ENCODE measurements at regions not wholly inside any gene's neighbourhood (a gene's known extent, or its start where the extent isn't known, plus 50 kb on each side); places are given as distances from the start of the nearest gene placed in this dataset.

GRCh38 chr4:132565542-132565941, 583.6 kb upstream of the PCDH10 start:
- Histone ChIP-seq H3K9me3 (ENCODE audit: insufficient read depth, low read depth, low read length) (no peaks in the 10 kb centered on the region), H3K9ac (ENCODE audit: low read depth, low read length, poor library complexity, severe bottlenecking) (no peak overlapping the region), H3K27me3 (ENCODE audit: insufficient read depth, low read length, poor library complexity, severe bottlenecking) (no peaks in the 10 kb centered on the region), H3K36me3 (ENCODE audit: insufficient read depth, low read length) (no peaks in the 10 kb centered on the region), H3K4me3 (ENCODE audit: low read length, poor library complexity, severe bottlenecking) (no peak overlapping the region), H3K4me2 (ENCODE audit: low read depth, low read length, poor library complexity, severe bottlenecking) (no peak overlapping the region), H4K20me1 (ENCODE audit: insufficient read depth, low read length, poor library complexity, severe bottlenecking) (no peaks in the 10 kb centered on the region), H3K9me2 (replicated peaks; ENCODE audit: low read depth, low read length) (no peaks in the 10 kb centered on the region), H3K79me2 (ENCODE audit: insufficient read depth, low read length) (no peaks in the 10 kb centered on the region), H2AFZ (ENCODE audit: low read length) (peak overlapping the region; percentile 10; the same call in 1 of the 2 replicates), H3K4me1 (ENCODE audit: insufficient read depth, low read length, poor library complexity, severe bottlenecking) (no peaks in the 10 kb centered on the region), H3F3A (ENCODE audit: low read depth) (no peaks in the 10 kb centered on the region)
- TF ChIP-seq EZH2phosphoT487 (IDR thresholded peaks at IDR 0.05; ENCODE audit: borderline replicate concordance) (no peak), CTCF (conservative IDR thresholded peaks at IDR 0.05; ENCODE audit: low read length) (no peak)

- Histone ChIP-seq H3F3A (ENCODE audit: low read depth) (no peaks in the 10 kb centered on the region), H3K4me1 (ENCODE audit: insufficient read depth, low read length, poor library complexity, severe bottlenecking) (no peaks in the 10 kb centered on the region), H3K4me2 (ENCODE audit: low read depth, low read length, poor library complexity, severe bottlenecking) (no peak overlapping the region), H4K20me1 (ENCODE audit: insufficient read depth, low read length, poor library complexity, severe bottlenecking) (no peaks in the 10 kb centered on the region), H3K36me3 (ENCODE audit: insufficient read depth, low read length) (no peaks in the 10 kb centered on the region), H3K27me3 (ENCODE audit: insufficient read depth, low read length, poor library complexity, severe bottlenecking) (no peaks in the 10 kb centered on the region), H2AFZ (ENCODE audit: low read length) (no peak overlapping the region), H3K4me3 (ENCODE audit: low read length, poor library complexity, severe bottlenecking) (no peak overlapping the region), H3K9me3 (ENCODE audit: insufficient read depth, low read depth, low read length) (no peaks in the 10 kb centered on the region), H3K9ac (ENCODE audit: low read depth, low read length, poor library complexity, severe bottlenecking) (no peak overlapping the region), H3K79me2 (ENCODE audit: insufficient read depth, low read length) (no peaks in the 10 kb centered on the region), H3K9me2 (replicated peaks; ENCODE audit: low read depth, low read length) (no peaks in the 10 kb centered on the region)
- no peak for TF ChIP-seq CTCF (conservative IDR thresholded peaks at IDR 0.05; ENCODE audit: low read length)
- no peak for TF ChIP-seq EZH2phosphoT487 (IDR thresholded peaks at IDR 0.05; ENCODE audit: borderline replicate concordance)
Measured at GRCh38 chr4:132572210-132572609, 576.9 kb upstream of the PCDH10 start.

GRCh38 chr4:132587626-132588025, 561.5 kb upstream of the PCDH10 start:
- Histone ChIP-seq H4K20me1 (ENCODE audit: insufficient read depth, low read length, poor library complexity, severe bottlenecking) (no peaks in the 10 kb centered on the region), H3K4me1 (ENCODE audit: insufficient read depth, low read length, poor library complexity, severe bottlenecking) (no peaks in the 10 kb centered on the region), H3K9ac (ENCODE audit: low read depth, low read length, poor library complexity, severe bottlenecking) (no peak overlapping the region), H3K27me3 (ENCODE audit: insufficient read depth, low read length, poor library complexity, severe bottlenecking) (no peaks in the 10 kb centered on the region), H3K9me2 (replicated peaks; ENCODE audit: low read depth, low read length) (no peaks in the 10 kb centered on the region), H3K79me2 (ENCODE audit: insufficient read depth, low read length) (no peaks in the 10 kb centered on the region), H3K9me3 (ENCODE audit: insufficient read depth, low read depth, low read length) (0 out of 2 replicates have a peak, but pooled peaks cover 4% of the 10 kb centered on the region), H3K4me2 (ENCODE audit: low read depth, low read length, poor library complexity, severe bottlenecking) (no peak overlapping the region), H2AFZ (ENCODE audit: low read length) (no peak overlapping the region), H3F3A (ENCODE audit: low read depth) (no peaks in the 10 kb centered on the region), H3K4me3 (ENCODE audit: low read length, poor library complexity, severe bottlenecking) (no peak overlapping the region), H3K36me3 (ENCODE audit: insufficient read depth, low read length) (no peaks in the 10 kb centered on the region)
- no peak for TF ChIP-seq CTCF (conservative IDR thresholded peaks at IDR 0.05; ENCODE audit: low read length)

All from Loucy (cell line).